OCI-LY3 (cell line): ENCODE measurements at regions not wholly inside any gene's neighbourhood (a gene's known extent, or its start where the extent isn't known, plus 50 kb on each side); places are given as distances from the start of the nearest gene placed in this dataset.

Experiments used
- H2AFZ ChIP-seq: fragments of 200-600, 300-600 bp; shearing (Covaris generic); 2 replicates; pipeline ENCODE4 v1.6.0; 2014; ENCODE audit warnings: antibody characterized with exemption, low read depth, low read length
- H3K27ac ChIP-seq: fragments of 200-600, 300-600 bp; sonication (generic); 2 replicates; pipeline ENCODE4 v1.5.1; 2014; ENCODE audit warnings: mild to moderate bottlenecking, low read length, moderate library complexity, mixed read lengths
- H3K27me3 ChIP-seq: fragments of 200-600, 300-600 bp; sonication (generic); 2 replicates; pipeline ENCODE4 v1.6.1; 2014; ENCODE audit warnings: low read depth, low read length, mixed read lengths
- H3K36me3 ChIP-seq: fragments of 200-600, 300-600 bp; sonication (generic); replicated peaks from 2 replicates; pipeline ENCODE3; 2014; ENCODE audit warnings: low read depth, low read length, mixed read lengths
- H3K4me1 ChIP-seq: fragments of 300-600, 200-600 bp; sonication (generic); 2 replicates; pipeline ENCODE4 v1.6.1; 2014; ENCODE audit warnings: low read length, mixed read lengths
- H3K4me2 ChIP-seq: fragments of 200-600, 300-600 bp; sonication (generic); 2 replicates; pipeline ENCODE4 v1.6.1; 2014; ENCODE audit warnings: low read length, mixed read lengths
- H3K4me3 ChIP-seq: fragments of 300-600, 200-600 bp; sonication (generic); 2 replicates; pipeline ENCODE4 v1.5.1; 2014; ENCODE audit warnings: antibody characterized with exemption, mild to moderate bottlenecking, low read length, moderate library complexity
- H3K79me2 ChIP-seq: fragments of 300-600, 200-600 bp; shearing (Covaris generic); 2 replicates; pipeline ENCODE4 v1.6.1; 2014; ENCODE audit warnings: mild to moderate bottlenecking, low read length, mixed read lengths
- H3K9ac ChIP-seq: fragments of 300-600, 200-600 bp; shearing (Covaris generic); 2 replicates; pipeline ENCODE4 v1.6.0; 2014; ENCODE audit warnings: mild to moderate bottlenecking, low read length, moderate library complexity
- H3K9me3 ChIP-seq: fragments of 200-600, 300-600 bp; shearing (Covaris generic); 2 replicates; pipeline ENCODE4 v1.6.1; 2014; ENCODE audit warnings: low read length, mixed read lengths; ENCODE audit not compliant: insufficient read depth
- H4K20me1 ChIP-seq: fragments of 200-600, 300-600 bp; sonication (generic); 2 replicates; pipeline ENCODE4 v1.6.1; 2016; ENCODE audit warnings: low read length, mixed read lengths; ENCODE audit not compliant: insufficient read depth
- EZH2phosphoT487 ChIP-seq: fragments of 200-600 bp; shearing (Covaris generic); IDR thresholded peaks from 2 replicates; pipeline ENCODE4 v1.6.1; 2018; ENCODE audit warnings: antibody characterized with exemption, mixed run types, low read depth
- TF ChIP-seq, protein P1 (sequence below): fragments of 200-600, 300-600 bp; sonication (generic); IDR thresholded peaks from 2 replicates; pipeline ENCODE4 v1.5.1; 2014; ENCODE audit warnings: antibody characterized with exemption, low read length, low read depth

DNA sequence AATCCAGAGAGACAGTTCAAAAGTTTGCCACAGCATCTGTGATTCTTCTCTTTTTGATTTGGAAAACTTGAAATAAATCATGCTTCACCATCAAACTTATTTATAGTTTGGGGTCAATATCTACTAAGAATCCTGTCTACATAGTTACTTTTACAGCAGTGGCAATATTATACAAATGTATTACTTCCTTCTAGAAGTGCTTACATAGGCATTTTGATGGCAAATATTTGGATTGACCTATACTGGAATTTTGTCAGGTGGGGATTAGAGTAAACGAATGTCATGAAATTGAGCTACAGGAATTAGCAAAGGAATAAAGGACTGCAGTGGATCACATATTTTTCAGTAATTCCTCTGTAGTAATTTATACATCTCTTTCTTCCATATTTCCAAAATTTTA lies 1885.5 kb upstream of the ADGRL3 start:
- Histone ChIP-seq H3K27me3 (no peaks in the 10 kb centered on the region), H3K79me2 (no peaks in the 10 kb centered on the region), H3K4me3 (no peak overlapping the region), H3K4me2 (no peak overlapping the region), H2AFZ (no peak overlapping the region), H3K4me1 (no peaks in the 10 kb centered on the region), H4K20me1 (no peaks in the 10 kb centered on the region), H3K9me3 (no peaks in the 10 kb centered on the region), H3K9ac (no peak overlapping the region), H3K36me3 (no peaks in the 10 kb centered on the region), H3K27ac (no peak overlapping the region)
- TF ChIP-seq, protein P1, sequence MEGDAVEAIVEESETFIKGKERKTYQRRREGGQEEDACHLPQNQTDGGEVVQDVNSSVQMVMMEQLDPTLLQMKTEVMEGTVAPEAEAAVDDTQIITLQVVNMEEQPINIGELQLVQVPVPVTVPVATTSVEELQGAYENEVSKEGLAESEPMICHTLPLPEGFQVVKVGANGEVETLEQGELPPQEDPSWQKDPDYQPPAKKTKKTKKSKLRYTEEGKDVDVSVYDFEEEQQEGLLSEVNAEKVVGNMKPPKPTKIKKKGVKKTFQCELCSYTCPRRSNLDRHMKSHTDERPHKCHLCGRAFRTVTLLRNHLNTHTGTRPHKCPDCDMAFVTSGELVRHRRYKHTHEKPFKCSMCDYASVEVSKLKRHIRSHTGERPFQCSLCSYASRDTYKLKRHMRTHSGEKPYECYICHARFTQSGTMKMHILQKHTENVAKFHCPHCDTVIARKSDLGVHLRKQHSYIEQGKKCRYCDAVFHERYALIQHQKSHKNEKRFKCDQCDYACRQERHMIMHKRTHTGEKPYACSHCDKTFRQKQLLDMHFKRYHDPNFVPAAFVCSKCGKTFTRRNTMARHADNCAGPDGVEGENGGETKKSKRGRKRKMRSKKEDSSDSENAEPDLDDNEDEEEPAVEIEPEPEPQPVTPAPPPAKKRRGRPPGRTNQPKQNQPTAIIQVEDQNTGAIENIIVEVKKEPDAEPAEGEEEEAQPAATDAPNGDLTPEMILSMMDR, result no peak
- TF ChIP-seq EZH2phosphoT487, result no peak

DNA sequence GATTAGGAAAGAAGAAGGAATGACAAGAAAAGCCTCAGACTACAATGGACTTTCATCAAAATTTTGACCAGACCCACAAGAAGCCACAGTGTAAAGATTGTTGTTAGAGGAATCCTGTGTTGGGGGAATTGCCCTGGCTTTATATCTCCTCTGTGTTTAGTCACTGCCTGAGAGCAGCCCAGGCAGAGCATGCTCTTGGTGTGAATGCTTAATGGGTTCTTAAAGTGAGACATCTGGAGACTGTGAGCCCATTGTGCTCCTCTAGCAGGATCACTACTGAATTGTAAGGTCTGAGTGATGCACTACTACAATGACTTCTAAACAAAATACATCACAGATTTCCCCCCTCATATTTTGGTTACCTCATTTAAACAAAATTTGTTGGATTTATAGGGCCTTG lies 1860.5 kb upstream of the ADGRL3 start:
- Histone ChIP-seq H3K36me3 (no peaks in the 10 kb centered on the region), H3K4me3 (no peak overlapping the region), H3K9me3 (no peaks in the 10 kb centered on the region), H3K4me2 (no peak overlapping the region), H4K20me1 (no peaks in the 10 kb centered on the region), H3K27me3 (no peaks in the 10 kb centered on the region), H3K4me1 (peaks cover 4% of the 10 kb centered on the region; the same call in 1 of the 2 replicates), H3K79me2 (no peaks in the 10 kb centered on the region), H3K27ac (no peak overlapping the region), H3K9ac (no peak overlapping the region), H2AFZ (no peak overlapping the region)
- TF ChIP-seq EZH2phosphoT487, result no peak
- TF ChIP-seq, protein P1, result no peak

DNA sequence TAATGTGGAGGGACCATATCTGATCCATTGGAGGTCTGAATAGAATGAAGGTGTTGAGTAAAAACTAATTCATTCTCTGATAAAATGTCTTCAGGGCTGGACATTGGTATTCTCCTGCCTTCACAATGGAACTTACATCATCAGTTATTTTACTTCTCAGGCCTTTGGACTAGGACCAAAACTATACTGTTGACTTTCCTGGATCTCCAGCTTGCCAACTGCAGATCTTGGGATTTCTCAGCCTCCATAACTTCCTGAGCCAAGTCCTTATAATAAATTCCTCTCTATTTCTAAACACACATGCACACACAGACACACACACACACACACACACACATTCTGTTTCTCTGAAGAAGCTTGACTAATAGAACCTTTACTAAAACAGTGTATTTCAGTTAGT lies 1858.6 kb upstream of the ADGRL3 start:
- no peak overlapping the region for H2AFZ ChIP-seq
- no peaks in the 10 kb centered on the region for H3K9me3 ChIP-seq
- H3K36me3 ChIP-seq, result no peaks in the 10 kb centered on the region
- H3K27me3 ChIP-seq, result no peaks in the 10 kb centered on the region
- H3K4me2 ChIP-seq, result no peak overlapping the region
- no peaks in the 10 kb centered on the region for H4K20me1 ChIP-seq
- H3K27ac ChIP-seq, result no peak overlapping the region
- no peak overlapping the region for H3K9ac ChIP-seq
- no peak overlapping the region for H3K4me3 ChIP-seq
- H3K4me1 ChIP-seq, result peaks cover 4% of the 10 kb centered on the region; the same call in 1 of the 2 replicates
- TF ChIP-seq, protein P1, result no peak
- no peak for TF ChIP-seq EZH2phosphoT487
- H3K79me2 ChIP-seq, result no peaks in the 10 kb centered on the region

DNA sequence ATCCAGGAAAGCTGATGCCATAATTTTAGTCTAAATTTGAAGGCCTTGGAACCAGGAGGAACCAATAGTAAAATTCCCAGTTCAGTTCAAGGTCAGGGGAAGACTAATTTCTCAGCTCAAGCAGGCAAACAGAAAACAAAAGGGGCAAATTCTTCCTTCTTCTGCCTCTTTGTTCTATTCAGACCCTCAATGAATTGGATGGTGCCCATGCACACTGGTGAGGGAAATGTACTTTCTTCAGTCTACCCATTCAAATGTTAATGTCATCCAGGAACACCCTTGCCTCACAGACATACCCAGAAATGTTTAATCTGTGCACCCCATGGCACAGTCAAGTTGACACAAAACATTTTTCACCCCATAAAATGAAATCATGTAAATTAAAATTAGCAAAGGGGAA lies 1851.2 kb upstream of the ADGRL3 start:
- Histone ChIP-seq H3K9me3 (no peaks in the 10 kb centered on the region), H3K79me2 (no peaks in the 10 kb centered on the region), H3K4me3 (no peak overlapping the region), H3K36me3 (no peaks in the 10 kb centered on the region), H3K27ac (no peak overlapping the region), H3K9ac (no peak overlapping the region), H3K4me1 (no peaks in the 10 kb centered on the region), H2AFZ (no peak overlapping the region), H3K4me2 (no peak overlapping the region), H3K27me3 (no peaks in the 10 kb centered on the region), H4K20me1 (no peaks in the 10 kb centered on the region)
- no peak for TF ChIP-seq EZH2phosphoT487
- TF ChIP-seq, protein P1, result no peak
